Sigmoid colon (tissue), 4 donors: ENCODE measurements at regions not wholly inside any gene's neighbourhood (a gene's known extent, or its start where the extent isn't known, plus 50 kb on each side); places are given as distances from the start of the nearest gene placed in this dataset.

Experiments
- CTCF ChIP-seq, 4 experiments: fragments of 450-650 bp in 3 of 4; fragments of 200-600 bp in 1 of 4; IDR thresholded peaks; one replicate each; pipeline ENCODE4 v1.5.1; 2016 to 2019; ENCODE audit warnings: antibody characterized with exemption in 4 of 4, mild to moderate bottlenecking in 3 of 4, moderate library complexity in 2 of 4
- EP300 ChIP-seq, 4 donors: sonication (generic); formaldehyde crosslinking; IDR thresholded peaks; one replicate each; pipeline ENCODE4 v1.6.1; 2017; ENCODE audit warnings: antibody characterized with exemption in 4 of 4
- POLR2A ChIP-seq, 2 donors: fragments of 450-650 bp; IDR thresholded peaks; one replicate each; pipeline ENCODE4 v1.6.1; 2016; ENCODE audit warnings: antibody characterized with exemption in 2 of 2, mild to moderate bottlenecking in 2 of 2, moderate library complexity in 2 of 2
- POLR2AphosphoS5 ChIP-seq, 4 donors: sonication (generic); formaldehyde crosslinking; IDR thresholded peaks; one replicate each; pipeline ENCODE4 v1.6.1; 2017; ENCODE audit warnings: antibody characterized with exemption in 4 of 4

- TF ChIP-seq CTCF (IDR thresholded peaks at IDR 0.05), result no peak
- TF ChIP-seq POLR2A (IDR thresholded peaks at IDR 0.05), result no peak
- TF ChIP-seq POLR2AphosphoS5 (IDR thresholded peaks at IDR 0.05), result no peak
- TF ChIP-seq EP300 (IDR thresholded peaks at IDR 0.05), result no peak
Measured at GRCh38 chr1:106113851-106114250, 942.6 kb upstream of the PRMT6 start.
